ENCODE measurements at regions not wholly inside any gene's neighbourhood (a gene's known extent, or its start where the extent isn't known, plus 50 kb on each side); places are given as distances from the start of the nearest gene placed in this dataset.

DNA sequence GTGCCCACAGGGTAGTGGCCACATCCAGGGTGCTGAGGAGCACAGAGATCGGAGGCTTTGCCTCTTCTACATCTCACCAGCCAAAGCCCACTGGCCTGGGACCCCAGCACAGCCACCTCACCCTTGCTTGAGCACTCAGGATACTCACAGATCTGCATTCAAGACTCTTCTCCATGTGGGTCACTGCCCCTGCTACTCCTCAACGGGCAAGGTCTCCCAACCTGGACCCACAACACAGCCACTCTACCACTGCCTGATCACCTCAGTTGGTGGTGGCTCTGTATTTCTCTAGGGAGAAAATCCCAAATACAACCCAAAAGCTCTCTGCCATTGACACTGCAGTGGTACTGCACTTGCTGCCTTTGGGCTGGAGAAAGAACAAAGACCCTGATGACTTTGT, 190.3 kb upstream of the KLHL4 start:
- no peaks in the 10 kb centered on the region for H3K9me3 ChIP-seq
- H3K4me3 ChIP-seq = no peak overlapping the region
- no peak for ATAC-seq
- no peaks in the 10 kb centered on the region for H3K4me1 ChIP-seq
- H3K36me3 ChIP-seq = no peaks in the 10 kb centered on the region
- H3K27ac ChIP-seq = no peak overlapping the region
- intact Hi-C loops (cut with DNase I) = no loop called here
- no peaks in the 10 kb centered on the region for H3K27me3 ChIP-seq
- DNase-seq = no peak
- TF ChIP-seq, protein P1, sequence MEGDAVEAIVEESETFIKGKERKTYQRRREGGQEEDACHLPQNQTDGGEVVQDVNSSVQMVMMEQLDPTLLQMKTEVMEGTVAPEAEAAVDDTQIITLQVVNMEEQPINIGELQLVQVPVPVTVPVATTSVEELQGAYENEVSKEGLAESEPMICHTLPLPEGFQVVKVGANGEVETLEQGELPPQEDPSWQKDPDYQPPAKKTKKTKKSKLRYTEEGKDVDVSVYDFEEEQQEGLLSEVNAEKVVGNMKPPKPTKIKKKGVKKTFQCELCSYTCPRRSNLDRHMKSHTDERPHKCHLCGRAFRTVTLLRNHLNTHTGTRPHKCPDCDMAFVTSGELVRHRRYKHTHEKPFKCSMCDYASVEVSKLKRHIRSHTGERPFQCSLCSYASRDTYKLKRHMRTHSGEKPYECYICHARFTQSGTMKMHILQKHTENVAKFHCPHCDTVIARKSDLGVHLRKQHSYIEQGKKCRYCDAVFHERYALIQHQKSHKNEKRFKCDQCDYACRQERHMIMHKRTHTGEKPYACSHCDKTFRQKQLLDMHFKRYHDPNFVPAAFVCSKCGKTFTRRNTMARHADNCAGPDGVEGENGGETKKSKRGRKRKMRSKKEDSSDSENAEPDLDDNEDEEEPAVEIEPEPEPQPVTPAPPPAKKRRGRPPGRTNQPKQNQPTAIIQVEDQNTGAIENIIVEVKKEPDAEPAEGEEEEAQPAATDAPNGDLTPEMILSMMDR (IDR thresholded peaks at IDR 0.05) = no peak

DNA sequence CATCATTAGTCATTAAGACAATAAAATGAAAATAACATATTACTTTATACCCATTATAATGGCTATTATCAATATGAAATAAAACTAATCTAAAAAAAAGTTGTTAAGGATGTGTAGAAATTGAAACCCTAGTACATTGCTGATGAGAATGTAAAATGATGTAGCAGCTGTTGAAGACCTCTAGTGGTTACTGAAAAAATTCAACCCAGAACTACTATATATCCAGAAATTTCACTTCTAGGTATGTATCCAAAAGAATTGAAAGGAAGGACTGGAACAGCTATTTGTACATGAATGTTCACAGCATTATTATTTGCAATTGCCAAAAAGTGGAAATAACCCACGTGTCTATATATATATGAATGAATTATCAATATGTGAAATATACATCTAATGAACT, 180.3 kb upstream of the KLHL4 start:
- intact Hi-C loops (cut with DNase I) = no loop called here

DNA sequence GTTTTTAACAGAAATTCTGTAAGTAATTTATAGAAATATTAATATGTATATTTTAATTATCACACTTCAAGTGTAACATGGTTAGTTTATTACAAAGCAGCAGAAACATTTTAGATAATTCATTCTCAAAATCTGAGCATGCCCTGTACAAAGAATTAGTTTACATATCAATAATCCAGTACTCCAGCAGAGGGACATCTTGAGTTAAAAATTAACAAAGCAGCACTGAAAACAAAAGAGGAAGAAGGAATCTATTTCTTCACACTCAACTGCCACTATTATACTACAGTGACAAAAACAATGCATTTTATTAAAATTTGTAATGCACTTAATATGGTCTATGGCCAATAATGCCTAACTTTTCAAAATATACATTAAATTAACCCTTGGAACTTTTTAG, 179.1 kb upstream of the KLHL4 start:
- H3K4me3 ChIP-seq = no peak overlapping the region
- H3K9me3 ChIP-seq = no peaks in the 10 kb centered on the region
- no peaks in the 10 kb centered on the region for H3K4me1 ChIP-seq
- ATAC-seq = no peak
- TF ChIP-seq, protein P1 (IDR thresholded peaks at IDR 0.05) = peak; percentile 35
- intact Hi-C loops (cut with DNase I) = no loop called here
- H3K27ac ChIP-seq = no peak overlapping the region
- no peak for DNase-seq
- H3K27me3 ChIP-seq = no peaks in the 10 kb centered on the region
- no peaks in the 10 kb centered on the region for H3K36me3 ChIP-seq

More for the DNA sequence above, 180.3 kb upstream of the KLHL4 start:
- H3K4me1 ChIP-seq = no peaks in the 10 kb centered on the region
- no peak overlapping the region for H3K4me3 ChIP-seq
- no peaks in the 10 kb centered on the region for H3K9me3 ChIP-seq
- DNase-seq (no peak), ATAC-seq (no peak)
- H3K36me3 ChIP-seq = no peaks in the 10 kb centered on the region
- H3K27me3 ChIP-seq = no peaks in the 10 kb centered on the region
- TF ChIP-seq, protein P1 (IDR thresholded peaks at IDR 0.05) = no peak
- no peak overlapping the region for H3K27ac ChIP-seq

DNA sequence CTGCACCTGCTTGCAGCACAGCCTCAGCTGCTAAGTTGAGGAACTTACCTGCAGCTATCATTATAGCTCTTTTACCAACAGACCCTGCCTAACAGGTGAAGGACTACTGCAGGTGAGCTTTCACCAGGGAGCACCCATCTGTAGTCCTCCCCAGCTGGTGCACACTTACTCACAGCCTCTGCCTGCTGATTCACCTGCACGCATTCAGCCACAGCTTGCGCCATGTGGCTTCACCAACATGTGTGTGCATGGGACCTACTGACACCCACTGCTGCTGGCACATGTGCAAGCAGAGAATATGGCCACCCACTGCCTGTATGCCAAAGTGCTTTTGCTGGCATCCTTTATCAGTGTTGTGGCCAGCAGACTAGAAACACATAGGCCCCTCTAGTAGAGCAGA, 146.7 kb upstream of the KLHL4 start:
- H3K27me3 ChIP-seq = no peaks in the 10 kb centered on the region
- intact Hi-C loops (cut with DNase I) = no loop called here
- no peaks in the 10 kb centered on the region for H3K4me1 ChIP-seq
- TF ChIP-seq, protein P1 (IDR thresholded peaks at IDR 0.05) = no peak
- H3K36me3 ChIP-seq = no peaks in the 10 kb centered on the region
- DNase-seq = no peak
- H3K4me3 ChIP-seq = no peak overlapping the region
- no peak for ATAC-seq
- no peak overlapping the region for H3K27ac ChIP-seq
- H3K9me3 ChIP-seq = no peaks in the 10 kb centered on the region

DNA sequence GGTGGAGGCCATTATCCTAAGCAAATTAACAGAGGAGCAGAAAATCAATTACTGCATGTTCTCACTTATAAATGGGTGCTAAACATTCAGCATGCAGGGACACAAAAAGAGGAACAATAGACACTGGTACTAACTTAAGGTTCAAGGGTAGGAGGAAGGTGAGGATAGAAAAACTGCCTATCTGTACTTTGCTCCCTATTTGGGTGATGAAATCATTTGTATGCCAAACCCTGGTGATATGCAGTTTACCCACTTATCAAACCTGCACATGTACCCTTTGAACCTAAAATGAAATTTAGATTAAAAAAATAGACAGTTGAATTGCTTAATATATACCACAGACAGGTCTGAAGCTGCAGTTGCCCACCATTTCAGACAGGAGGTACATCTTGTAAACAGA, 143.3 kb upstream of the KLHL4 start:
- Histone ChIP-seq H3K36me3 (no peaks in the 10 kb centered on the region), H3K27me3 (no peaks in the 10 kb centered on the region), H3K27ac (no peak overlapping the region), H3K9me3 (no peaks in the 10 kb centered on the region), H3K4me3 (no peak overlapping the region), H3K4me1 (no peaks in the 10 kb centered on the region)
- no peak for DNase-seq
- intact Hi-C loops (cut with DNase I) = no loop called here
- no peak for ATAC-seq
- TF ChIP-seq, protein P1 (IDR thresholded peaks at IDR 0.05) = no peak

DNA sequence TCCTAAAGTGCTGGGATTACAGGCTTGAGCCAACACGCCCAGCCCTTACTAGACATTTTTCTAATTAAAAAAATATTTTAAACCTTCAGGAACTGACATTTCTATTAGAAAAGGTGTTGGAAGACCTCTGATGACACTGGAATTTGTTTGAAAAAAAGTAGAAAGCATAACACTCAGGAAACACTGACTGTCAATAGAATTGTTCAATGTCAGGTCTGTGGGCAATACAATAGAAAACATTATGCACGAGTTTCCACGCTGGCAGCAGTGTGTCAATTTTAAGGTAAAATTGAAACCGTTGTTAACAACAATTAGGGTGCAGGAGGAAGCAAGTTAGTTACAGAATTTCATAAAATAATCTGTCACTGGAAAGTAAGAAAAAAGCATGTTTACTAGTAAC, 140.7 kb upstream of the KLHL4 start:
- no peak for DNase-seq
- no peak for ATAC-seq
- no peak overlapping the region for H3K27ac ChIP-seq
- no peak overlapping the region for H3K4me3 ChIP-seq
- H3K36me3 ChIP-seq = no peaks in the 10 kb centered on the region
- H3K9me3 ChIP-seq = no peaks in the 10 kb centered on the region
- intact Hi-C loops (cut with DNase I) = no loop called here
- TF ChIP-seq, protein P1 (IDR thresholded peaks at IDR 0.05) = no peak
- H3K4me1 ChIP-seq = no peaks in the 10 kb centered on the region
- no peaks in the 10 kb centered on the region for H3K27me3 ChIP-seq

Data from upper lobe of right lung (tissue), 1 donor.